HG03460 (cell line): ENCODE measurements at regions not wholly inside any gene's neighbourhood (a gene's known extent, or its start where the extent isn't known, plus 50 kb on each side); places are given as distances from the start of the nearest gene placed in this dataset.
A peak's percentile ranks its signal among the peaks of the same experiment; 100 is the strongest.
"Not testable (repeated sequence)": the region's sequence is repeated elsewhere in the genome, so short reads cannot be mapped to it uniquely, and the experiment has no call there.

Source experiments
- ATAC-seq: cut with Tn5 transposase; IDR thresholded peaks from one replicate; pipeline ENCODE4 v1.9.1; 2021; ENCODE audit not compliant: unreplicated experiment

- no peak for ATAC-seq
Measured at GRCh38 chr10:30765022-30765615, 135.6 kb upstream of the LYZL2 start.

DNA sequence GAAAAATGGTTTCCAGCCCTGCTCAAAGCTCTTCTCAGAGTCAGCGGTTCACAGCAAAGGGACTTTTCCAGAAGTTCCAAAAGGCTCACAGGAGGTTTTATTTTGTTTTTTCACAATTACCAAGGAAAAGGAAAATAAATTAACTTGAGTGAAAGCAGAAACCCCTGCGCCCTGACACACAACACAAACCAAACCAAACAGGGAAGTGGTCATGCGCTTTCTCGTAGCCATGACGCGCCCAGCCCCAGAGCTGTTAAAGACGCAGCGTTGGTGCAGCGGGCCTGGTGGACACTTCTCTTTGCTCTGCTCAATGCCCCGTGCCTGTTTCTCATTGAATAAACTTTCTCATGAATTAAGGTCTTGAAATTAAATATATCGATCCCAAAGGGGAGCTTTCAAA is 134.4 kb upstream of the LYZL2 start:
- no peak for ATAC-seq

- no peak for ATAC-seq
Measured at GRCh38 chr10:30762620-30763019, 133.1 kb upstream of the LYZL2 start.

DNA sequence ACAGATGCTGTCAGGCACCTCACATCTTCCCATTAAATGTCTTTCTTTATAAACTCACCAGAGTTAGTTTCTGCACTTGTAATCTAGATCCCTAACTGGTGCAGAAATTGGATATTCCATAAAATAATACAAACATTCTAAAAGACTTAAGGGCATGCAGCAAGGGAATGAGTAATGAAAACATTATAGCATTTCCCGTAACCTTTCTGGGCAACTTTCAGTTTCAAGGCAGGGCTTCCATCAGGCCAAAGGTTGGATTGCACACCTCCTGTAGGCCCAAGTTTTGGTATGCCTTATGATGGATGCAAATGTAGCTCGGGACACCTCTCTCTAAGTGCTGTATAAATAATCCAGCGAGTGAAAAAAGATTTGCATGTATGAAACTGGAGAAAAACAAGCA is 129.9 kb upstream of the LYZL2 start:
- ATAC-seq, result no peak

GRCh38 chr10:30758338-30758737 is 128.8 kb upstream of the LYZL2 start:
- no peak for ATAC-seq

- no peak for ATAC-seq
Measured at GRCh38 chr10:30756896-30757295, 127.3 kb upstream of the LYZL2 start.

- no peak for ATAC-seq
Measured at GRCh38 chr10:30756151-30756550, 126.6 kb upstream of the LYZL2 start.

DNA sequence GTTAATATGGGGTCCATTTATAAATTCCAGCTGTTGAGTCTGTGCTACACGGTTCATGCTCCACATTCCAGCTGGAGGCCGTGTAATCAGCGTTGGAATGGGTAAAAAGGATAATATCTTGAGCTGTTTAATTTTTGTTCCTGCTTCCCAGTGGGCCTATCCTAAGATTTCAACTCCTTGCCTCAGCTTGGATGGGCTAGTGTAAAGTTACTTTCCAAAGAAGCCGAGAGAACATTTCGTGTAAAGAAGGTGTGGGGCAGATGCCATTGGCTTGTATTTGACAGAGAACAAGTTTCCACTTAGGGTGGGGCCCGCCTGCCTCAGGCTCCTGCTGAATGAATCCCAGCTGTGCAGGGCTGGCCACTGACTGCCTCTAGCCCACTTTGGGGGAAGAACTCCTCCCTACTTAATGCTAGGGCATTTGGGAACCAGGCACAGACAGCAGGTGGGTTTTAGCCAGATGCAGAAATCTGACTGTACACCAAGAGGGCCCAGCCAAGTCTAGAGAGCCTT is 125.9 kb upstream of the LYZL2 start:
- no peak for ATAC-seq

- ATAC-seq, result no peak
Measured at GRCh38 chr10:30752481-30752881, 122.9 kb upstream of the LYZL2 start.

- ATAC-seq, result no peak
Measured at GRCh38 chr10:30751678-30752331, 122.3 kb upstream of the LYZL2 start.

DNA sequence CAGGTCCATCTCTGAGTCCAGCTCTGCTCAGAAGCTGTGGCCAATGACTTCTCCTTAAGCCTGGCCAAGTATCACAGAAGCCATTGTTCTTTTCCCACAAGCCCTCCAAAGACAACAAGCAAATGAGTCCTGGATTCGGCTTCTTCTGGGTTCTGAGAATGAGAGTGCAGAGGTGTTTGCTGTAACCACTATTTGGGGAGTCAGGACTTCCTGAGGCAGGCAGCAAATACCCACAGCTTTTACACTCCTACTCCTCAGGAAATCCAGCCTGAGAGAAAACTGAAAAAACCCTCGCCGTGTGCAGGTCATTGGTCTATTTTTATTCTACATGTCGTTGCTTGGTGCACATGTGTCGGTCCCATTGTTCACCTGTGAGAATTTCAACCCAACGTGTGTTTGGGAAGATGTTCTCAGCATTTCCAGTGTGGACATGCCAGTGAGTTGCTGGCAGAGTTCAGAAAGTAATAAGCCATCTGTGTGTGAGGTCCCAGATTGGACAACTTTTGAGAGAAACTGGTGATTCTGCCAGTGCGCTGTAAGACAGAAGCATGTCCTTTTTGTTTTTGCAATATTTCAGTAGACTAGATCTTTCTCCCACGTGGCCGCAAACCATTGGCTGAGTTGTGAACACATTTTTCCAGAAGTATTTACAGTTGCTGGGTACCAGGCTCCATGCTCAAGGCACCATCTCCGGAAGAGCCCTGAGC is 121.6 kb upstream of the LYZL2 start:
- no peak for ATAC-seq

DNA sequence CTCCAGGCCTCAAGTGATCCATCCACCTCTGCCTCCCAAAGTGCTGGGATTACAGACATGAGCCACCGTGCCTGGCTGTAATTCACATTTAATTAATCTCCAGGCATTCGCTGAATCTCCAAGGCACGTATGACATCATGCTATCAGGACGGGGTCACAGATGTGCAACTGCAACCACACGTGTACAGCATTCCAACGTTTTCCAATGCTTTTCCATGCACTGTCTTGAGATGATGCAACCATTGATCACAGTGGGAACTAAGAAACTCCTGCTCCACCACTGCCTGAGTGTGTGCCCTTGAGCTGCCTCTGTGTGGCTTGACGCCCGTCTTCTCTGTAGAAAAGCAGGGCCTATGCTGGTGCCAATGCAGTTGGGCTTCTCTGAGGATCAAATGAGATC is 119.8 kb upstream of the LYZL2 start:
- ATAC-seq, result no peak

DNA sequence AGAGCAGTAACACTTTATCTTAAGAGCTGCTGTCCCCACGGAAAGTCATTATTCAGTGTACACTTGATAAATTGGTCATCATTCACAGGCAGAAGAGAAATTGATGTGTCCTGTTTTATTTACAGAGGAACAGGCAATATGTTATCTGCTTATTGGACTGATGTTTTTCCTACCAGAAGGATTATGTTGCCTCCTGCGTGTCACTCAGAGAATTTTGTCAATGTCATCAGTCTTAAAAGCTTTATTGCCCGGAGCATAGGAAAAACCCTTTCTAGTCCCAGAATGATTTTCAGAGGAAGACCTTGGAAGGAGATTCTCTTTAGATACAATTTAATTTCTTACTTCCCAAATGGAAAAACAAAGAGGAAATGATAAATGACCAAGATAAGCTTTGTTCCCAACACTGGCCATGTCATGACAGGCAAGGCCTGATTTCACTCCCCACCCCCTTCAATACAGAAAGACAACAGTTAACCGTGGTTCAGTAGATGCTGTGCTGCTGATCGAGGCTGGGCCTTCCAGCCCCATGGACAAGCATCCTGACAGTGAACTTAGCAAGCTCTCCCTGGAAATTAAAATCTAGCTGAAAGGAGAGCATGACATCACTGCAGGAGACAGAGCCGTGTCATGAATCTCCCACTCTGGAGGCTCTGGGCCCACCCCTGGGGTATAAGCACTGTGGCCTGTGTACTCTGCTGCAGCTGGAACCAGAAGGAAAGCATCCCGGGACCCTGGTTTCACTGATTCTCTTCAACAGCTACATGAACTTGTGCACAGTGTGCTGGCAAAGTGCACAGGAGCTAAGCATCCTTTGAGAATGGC is 118.8 kb upstream of the LYZL2 start:
- ATAC-seq, result no peak

DNA sequence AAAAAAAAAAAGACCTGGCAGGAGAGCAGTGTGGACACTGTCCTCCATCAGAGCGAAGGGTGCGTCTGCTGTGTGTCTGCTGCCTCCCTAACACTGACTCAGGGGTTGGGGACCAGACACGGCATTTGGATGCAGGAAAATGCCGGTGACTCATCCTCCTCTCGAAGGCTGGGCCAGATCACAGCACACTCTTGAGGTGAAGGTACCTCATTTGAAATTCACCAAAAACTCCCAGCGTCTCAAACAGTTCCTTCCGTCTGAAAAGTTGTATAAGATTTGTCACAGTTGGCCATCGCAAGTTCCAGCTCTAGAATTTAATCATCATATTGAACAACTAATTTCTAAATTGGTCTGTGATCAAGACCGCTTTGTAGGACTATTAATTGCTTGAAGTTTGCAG is 118.1 kb upstream of the LYZL2 start:
- no peak for ATAC-seq

- no peak for ATAC-seq
Measured at GRCh38 chr10:30745953-30746352, 116.4 kb upstream of the LYZL2 start.

DNA sequence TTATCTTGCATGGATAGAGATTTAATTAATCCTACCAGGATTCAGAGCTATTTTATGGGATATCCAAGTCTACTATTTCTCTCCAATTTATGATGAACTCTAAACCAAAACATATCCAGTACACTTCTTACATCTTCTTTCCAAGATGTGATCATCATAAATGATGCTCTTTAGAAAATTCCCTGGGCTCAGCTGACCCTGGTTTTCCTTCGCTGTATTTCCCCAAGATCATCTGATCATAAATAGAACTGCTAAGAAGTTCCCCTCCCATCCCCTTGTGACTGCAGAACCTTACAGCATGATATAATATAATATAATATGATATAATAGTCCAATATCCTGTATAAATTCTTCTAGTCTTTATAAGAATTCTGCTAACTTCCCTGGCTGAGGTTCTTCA is 114.6 kb upstream of the LYZL2 start:
- no peak for ATAC-seq

DNA sequence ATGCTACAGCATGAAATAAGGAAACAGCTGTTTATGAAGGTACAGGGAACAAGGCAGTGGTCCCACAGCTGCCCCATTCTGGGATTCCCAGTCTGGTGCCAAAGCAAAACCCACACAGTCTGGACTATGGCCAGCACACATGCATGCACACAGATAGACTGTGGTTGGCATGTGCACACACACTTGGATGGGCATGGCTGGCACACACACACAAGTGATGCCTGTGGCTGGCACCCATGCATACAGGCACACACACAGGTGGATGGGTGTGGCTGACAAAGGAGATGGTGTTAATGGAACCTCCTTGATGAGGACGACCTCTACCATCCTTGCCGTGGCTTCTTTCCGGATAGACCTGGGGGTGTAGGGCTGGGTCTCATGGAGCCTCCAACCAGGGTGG is 114.0 kb upstream of the LYZL2 start:
- ATAC-seq, result no peak

DNA sequence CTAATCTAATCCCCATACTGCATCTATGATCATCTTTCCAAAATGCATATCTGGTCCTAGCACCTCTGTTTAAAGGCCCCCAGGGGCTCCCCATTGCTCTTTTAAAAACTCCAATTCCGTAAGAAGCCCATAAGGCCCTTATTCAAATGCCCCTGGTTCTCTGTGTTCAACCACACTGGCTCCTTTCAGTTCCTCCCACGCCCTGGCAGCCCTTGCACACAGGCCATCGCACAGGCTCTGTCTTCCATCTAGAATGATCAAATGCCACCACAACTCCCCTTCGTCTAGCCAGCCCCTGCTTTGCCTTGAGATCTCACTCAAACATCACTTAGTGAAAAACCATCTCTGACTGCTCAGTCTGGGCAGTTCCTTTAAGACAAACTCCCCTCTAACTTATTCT is 112.9 kb upstream of the LYZL2 start:
- peak; percentile 77 for ATAC-seq

DNA sequence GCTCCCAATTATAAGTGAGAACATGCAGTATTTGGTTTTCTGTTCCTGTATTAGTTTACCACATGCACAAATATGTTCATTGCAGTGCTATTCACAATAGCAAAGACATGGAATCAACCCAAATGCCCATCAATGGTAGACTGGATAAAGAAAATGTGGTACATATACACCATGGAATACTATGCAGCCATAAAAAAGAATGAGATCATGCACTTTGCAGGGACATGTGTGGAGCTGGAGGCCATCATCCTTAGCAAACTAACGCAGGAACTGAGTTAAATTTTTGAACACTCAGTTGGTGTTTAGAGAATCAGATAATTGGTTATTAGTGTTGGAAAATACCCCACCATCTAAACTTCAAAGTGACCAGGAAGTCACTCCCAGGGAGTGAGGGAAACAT is 111.2 kb upstream of the LYZL2 start:
- ATAC-seq, result not testable (repeated sequence)

GRCh38 chr10:30738416-30738815 is 108.9 kb upstream of the LYZL2 start:
- ATAC-seq, result no peak

GRCh38 chr10:30737931-30738391 is 108.4 kb upstream of the LYZL2 start:
- no peak for ATAC-seq
